ENCODE measurements at regions not wholly inside any gene's neighbourhood (a gene's known extent, or its start where the extent isn't known, plus 50 kb on each side); places are given as distances from the start of the nearest gene placed in this dataset.

- H3K4me3 Mint-ChIP-seq, result no peak overlapping the region
- Histone ChIP-seq H3K9ac (ENCODE audit: extremely low read depth, insufficient read length, low read length) (no peak overlapping the region), H2AK5ac (ENCODE audit: insufficient read length, low read length) (no peak overlapping the region), H3K23me2 (ENCODE audit: insufficient read length, low read depth, low read length, poor library complexity, severe bottlenecking) (no peaks in the 10 kb centered on the region), H3K79me2 (ENCODE audit: insufficient read depth, low read length) (no peaks in the 10 kb centered on the region), H4K5ac (ENCODE audit: insufficient read length, low read depth, low read length) (no peak overlapping the region), H3K14ac (ENCODE audit: insufficient read depth, low read length) (no peak overlapping the region), H3K79me1 (ENCODE audit: insufficient read depth, low read depth, low read length, poor library complexity, severe bottlenecking) (no peaks in the 10 kb centered on the region), H4K91ac (ENCODE audit: insufficient read length, low read depth, low read length) (no peak overlapping the region), H3T11ph (ENCODE audit: low read length) (no peak overlapping the region), H2BK12ac (ENCODE audit: insufficient read length, low read depth, low read length) (no peak overlapping the region), H2AFZ (ENCODE audit: low read length) (no peak overlapping the region), H3K4me1 (ENCODE audit: insufficient read depth, low read length) (0 out of 2 replicates have a peak, but pooled peaks cover 4% of the 10 kb centered on the region), H3K9me3 (ENCODE audit: control insufficient read depth, low read depth, low read length) (no peaks in the 10 kb centered on the region), H3K23ac (ENCODE audit: insufficient read length, low read depth, low read length) (no peak overlapping the region), H2BK15ac (ENCODE audit: low read depth, low read length) (no peak overlapping the region), H3K27me3 (ENCODE audit: insufficient read depth, low read length) (no peaks in the 10 kb centered on the region), H3K27ac (ENCODE audit: insufficient read length, low read depth, low read length) (no peak overlapping the region), H2BK20ac (ENCODE audit: low read depth, low read length, poor library complexity, severe bottlenecking) (no peak overlapping the region), H3K56ac (ENCODE audit: insufficient read length, low read depth, low read length) (no peak overlapping the region), H3K18ac (ENCODE audit: insufficient read length, low read depth, low read length) (no peak overlapping the region), H3K4ac (ENCODE audit: low read depth, low read length) (no peak overlapping the region), H3K4me2 (ENCODE audit: insufficient read depth, insufficient read length, low read length) (no peak overlapping the region), H2BK5ac (ENCODE audit: insufficient read length, low read length) (no peak overlapping the region), H4K20me1 (ENCODE audit: control insufficient read depth, insufficient read depth, insufficient read length) (no peaks in the 10 kb centered on the region), H4K8ac (replicated peaks; ENCODE audit: insufficient read length, low read depth, low read length) (no peak overlapping the region), H2BK120ac (ENCODE audit: low read depth, low read length, poor library complexity, severe bottlenecking) (no peak overlapping the region)
- H3K36me3 Mint-ChIP-seq (ENCODE audit: insufficient read depth in 1 of 3, low read depth in 3 of 3), result no peaks in the 10 kb centered on the region
- no peak for TF ChIP-seq CTCF (conservative IDR thresholded peaks at IDR 0.05)
- no peaks in the 10 kb centered on the region for H3K9me3 Mint-ChIP-seq
- peaks cover 24% of the 10 kb centered on the region in 2 experiments for H3K4me1 Mint-ChIP-seq
- H3K27me3 Mint-ChIP-seq (ENCODE audit: low read depth), result peaks cover 11% of the 10 kb centered on the region
- H3K27ac Mint-ChIP-seq, result no peak overlapping the region
- DNase-seq, result no peak
- WGBS (ENCODE audit: extremely low coverage, insufficient read length, low lambda C conversion rate), result no CpG with 5 or more reads among the region's 1 CpG
Measured at GRCh38 chr9:105966834-105967233, 272.5 kb downstream of the TMEM38B start.

Data from H9 (cell line).